C4-2B (cell line): ENCODE measurements at regions not wholly inside any gene's neighbourhood (a gene's known extent, or its start where the extent isn't known, plus 50 kb on each side); places are given as distances from the start of the nearest gene placed in this dataset.

Source experiments
- H3K27ac ChIP-seq: fragments of 450-650 bp; 2 replicates; pipeline ENCODE4 v1.5.1; 2017
- ZFX ChIP-seq: fragments of 450-650 bp; IDR thresholded peaks from 2 replicates; pipeline ENCODE4 v1.6.1; 2017
- TF ChIP-seq, protein P1 (sequence below): fragments of 450-650 bp; conservative IDR thresholded peaks from 2 replicates; pipeline ENCODE4 v1.5.1; 2017; ENCODE audit warnings: mild to moderate bottlenecking

DNA sequence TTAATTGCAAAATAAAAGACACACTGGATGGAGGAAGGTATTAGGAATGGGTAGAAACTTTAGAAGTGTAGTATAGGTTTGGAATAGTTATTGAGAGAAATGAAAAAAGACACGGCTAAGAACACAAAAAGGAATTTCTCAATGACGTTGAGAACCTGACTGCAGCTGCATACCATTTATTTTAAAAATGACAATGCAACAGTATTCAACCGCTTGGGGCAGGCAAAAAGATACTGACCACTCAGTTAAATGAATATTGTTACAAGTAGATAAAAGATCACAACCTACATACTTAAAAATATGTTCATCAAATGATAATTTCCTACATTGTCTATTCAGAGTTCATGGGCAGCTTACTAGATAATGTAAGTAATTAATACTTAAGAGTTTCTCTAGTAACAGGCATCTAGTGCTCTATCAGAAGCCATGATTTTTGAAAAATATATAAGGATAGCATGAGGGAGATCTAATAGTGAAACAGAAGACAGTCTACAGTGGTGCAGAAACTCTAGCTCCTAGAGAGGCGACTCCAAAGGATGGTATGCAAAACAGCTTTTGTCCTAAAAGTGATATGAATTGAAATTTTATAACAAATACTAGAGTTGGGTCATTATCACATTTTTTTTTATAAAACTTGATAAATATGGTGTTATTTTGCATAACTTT lies 216.2 kb upstream of the VEGFC start:
- TF ChIP-seq ZFX, result no peak
- TF ChIP-seq, protein P1, sequence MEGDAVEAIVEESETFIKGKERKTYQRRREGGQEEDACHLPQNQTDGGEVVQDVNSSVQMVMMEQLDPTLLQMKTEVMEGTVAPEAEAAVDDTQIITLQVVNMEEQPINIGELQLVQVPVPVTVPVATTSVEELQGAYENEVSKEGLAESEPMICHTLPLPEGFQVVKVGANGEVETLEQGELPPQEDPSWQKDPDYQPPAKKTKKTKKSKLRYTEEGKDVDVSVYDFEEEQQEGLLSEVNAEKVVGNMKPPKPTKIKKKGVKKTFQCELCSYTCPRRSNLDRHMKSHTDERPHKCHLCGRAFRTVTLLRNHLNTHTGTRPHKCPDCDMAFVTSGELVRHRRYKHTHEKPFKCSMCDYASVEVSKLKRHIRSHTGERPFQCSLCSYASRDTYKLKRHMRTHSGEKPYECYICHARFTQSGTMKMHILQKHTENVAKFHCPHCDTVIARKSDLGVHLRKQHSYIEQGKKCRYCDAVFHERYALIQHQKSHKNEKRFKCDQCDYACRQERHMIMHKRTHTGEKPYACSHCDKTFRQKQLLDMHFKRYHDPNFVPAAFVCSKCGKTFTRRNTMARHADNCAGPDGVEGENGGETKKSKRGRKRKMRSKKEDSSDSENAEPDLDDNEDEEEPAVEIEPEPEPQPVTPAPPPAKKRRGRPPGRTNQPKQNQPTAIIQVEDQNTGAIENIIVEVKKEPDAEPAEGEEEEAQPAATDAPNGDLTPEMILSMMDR, result no peak
- H3K27ac ChIP-seq, result no peak overlapping the region

DNA sequence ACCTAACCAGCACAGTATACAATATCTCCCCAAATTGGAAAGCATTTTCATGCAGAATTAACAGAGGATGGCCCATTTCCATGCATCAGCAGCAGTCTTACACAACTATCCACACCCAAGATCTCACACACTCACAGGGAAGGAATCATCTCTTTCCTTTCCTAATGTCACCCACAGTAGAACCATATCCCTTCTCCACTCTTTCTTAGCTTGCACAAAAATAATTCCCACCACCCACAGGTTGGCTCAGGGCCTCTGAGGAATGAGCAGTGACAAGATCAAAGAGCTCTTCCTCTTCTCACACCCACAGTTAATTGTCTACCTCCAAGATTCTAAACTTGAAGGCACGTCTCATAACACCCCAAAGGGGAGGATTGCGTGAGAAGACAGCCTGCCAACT lies 217.7 kb upstream of the VEGFC start:
- TF ChIP-seq ZFX, result no peak
- TF ChIP-seq, protein P1, result no peak
- no peak overlapping the region for H3K27ac ChIP-seq

DNA sequence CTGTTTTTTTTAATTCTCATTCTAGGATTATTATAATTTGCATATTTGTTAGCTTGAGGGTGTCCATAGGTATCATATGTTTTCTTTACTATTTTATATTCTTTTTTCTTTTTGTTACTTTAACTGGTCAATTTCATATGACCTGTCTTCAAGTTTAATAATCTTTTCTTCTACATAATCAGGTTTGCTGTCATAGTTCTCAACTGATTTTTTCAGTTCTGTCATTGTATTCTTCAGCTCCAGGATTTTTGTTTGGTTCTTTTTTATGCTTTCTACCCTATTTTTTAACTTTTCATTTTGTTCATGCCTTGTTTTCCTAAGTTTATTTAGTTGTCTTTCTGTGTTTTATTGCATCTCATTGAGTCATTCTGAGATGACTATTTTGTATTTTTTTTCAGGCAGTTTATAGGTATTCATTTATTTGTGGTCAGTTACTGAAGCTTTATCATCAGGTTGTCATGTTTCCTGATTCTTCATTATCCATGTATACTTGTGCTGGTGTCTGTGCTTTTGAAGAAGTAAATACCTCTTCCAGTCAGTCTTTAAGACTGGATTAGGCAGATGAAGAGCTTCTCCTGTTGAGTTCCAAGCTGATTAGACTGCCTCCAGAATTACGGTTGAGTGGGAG lies 220.3 kb upstream of the VEGFC start:
- no peak overlapping the region for H3K27ac ChIP-seq
- TF ChIP-seq ZFX, result no peak
- TF ChIP-seq, protein P1, result no peak

DNA sequence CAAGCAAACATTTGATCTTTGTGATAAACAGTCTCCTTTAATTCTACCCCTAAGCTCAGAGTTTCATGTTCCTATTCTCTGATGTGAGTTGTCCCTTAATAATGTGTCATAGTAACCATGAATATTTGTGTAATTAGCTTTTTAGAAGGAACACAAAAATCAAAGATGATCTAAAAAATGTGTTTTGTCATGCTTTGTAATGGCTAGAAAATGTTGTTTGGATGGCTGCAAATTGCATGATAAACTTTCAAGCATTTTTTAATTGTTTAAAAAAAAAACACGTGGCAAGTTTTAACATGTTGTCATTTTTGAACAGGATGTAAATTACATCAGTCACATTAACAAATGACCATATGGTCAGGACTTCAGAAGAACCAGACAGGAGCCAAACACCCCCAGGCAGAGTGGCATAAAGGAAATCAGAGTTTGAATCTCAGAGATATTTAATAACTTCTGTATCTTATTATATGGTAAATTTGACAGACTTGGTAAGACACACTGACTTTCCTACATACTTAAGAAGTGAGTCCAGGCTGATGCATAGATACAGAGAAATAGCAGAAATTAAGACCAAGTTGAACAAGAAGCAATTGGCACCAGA lies 223.9 kb upstream of the VEGFC start:
- TF ChIP-seq, protein P1, result no peak
- no peak for TF ChIP-seq ZFX
- H3K27ac ChIP-seq, result no peak overlapping the region

DNA sequence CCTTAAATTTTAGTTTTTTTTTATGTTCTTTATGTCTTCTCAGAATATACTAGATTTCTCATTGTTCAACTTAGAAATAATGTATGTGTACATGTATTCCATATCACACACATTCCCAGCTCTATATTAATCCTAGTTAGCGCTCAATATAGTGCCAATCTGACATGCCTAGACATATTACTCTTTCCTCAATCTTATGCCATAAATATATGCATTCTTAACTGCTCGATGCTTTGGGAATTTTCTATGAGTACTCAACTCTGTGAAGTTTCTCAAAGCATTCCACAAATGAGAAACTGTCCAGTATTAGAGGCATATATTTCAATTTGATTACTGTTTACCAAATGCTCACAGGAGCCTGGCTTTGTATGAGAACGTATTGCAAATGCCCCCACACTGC lies 231.2 kb upstream of the VEGFC start:
- no peak for TF ChIP-seq ZFX
- TF ChIP-seq, protein P1, result no peak
- no peak overlapping the region for H3K27ac ChIP-seq

- no peak overlapping the region for H3K27ac ChIP-seq
- TF ChIP-seq, protein P1, result no peak
- no peak for TF ChIP-seq ZFX
Observed at GRCh38 chr4:177032341-177032740, 239.6 kb upstream of the VEGFC start.

- H3K27ac ChIP-seq, result no peak overlapping the region
- TF ChIP-seq, protein P1, result no peak
- TF ChIP-seq ZFX, result no peak
Observed at GRCh38 chr4:177033135-177033534, 240.4 kb upstream of the VEGFC start.
